ENCODE measurements at regions not wholly inside any gene's neighbourhood (a gene's known extent, or its start where the extent isn't known, plus 50 kb on each side); places are given as distances from the start of the nearest gene placed in this dataset.

DNA sequence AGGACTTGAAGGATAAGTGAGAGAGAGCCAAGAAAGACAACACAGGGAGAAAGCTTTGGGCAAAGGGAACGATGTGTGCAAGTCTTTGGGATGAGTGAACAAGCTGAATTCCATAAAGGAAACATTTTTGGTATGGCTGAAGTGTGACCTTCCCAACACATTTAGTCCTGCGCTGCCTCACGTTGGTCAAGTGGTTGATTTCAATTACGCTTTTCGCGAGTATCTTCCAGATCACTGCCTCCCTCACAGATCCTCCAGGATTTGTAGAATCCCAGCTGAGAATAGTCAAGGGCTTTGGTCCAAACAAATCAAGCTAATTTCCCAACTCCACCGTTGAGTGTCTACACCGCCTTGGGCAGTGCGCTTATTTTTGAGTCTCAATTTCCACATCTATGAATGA, 338.4 kb upstream of the ADAMTS9 start:
- H3K4me1 ChIP-seq (ENCODE audit: control insufficient read depth, insufficient read depth, low read length, poor library complexity, severe bottlenecking) = peaks cover 9% of the 10 kb centered on the region
- H3K9me3 ChIP-seq (ENCODE audit: control insufficient read depth, low read length) = no peaks in the 10 kb centered on the region
- no peak overlapping the region for H3K27ac ChIP-seq (ENCODE audit: low read depth, low read length, severe bottlenecking)
- no peak overlapping the region for H3K4me3 ChIP-seq (ENCODE audit: extremely low read depth, insufficient read depth, low read length, poor library complexity, severe bottlenecking)
- H3K36me3 ChIP-seq (ENCODE audit: control insufficient read depth, insufficient read depth, low read length) = no peaks in the 10 kb centered on the region
- WGBS, 2 experiments (ENCODE audit: insufficient coverage in 2 of 2) = 93% methylated on average over 6 of the region's 9 CpGs

DNA sequence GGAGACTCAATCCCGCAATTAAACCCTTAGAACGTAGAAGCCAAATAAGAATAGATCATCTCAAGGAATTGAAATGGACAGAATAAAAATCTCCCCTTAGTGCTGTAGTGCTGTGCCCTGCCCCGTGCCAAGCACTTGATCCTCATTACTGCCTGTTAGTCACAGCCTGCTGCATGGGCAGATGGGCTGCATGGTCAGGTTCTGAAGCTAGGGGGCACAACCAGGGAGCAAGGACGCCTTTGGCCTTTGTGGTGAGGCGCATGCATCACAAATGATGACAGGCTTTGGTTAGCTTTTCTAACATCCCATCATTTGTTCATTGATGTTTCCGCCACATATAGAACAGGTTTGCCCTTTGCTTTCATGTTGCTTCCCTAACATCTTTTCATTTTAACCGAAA, 336.3 kb upstream of the ADAMTS9 start:
- Histone ChIP-seq H3K4me3 (ENCODE audit: extremely low read depth, insufficient read depth, low read length, poor library complexity, severe bottlenecking) (no peak overlapping the region), H3K4me1 (ENCODE audit: control insufficient read depth, insufficient read depth, low read length, poor library complexity, severe bottlenecking) (peaks cover 6% of the 10 kb centered on the region), H3K27ac (ENCODE audit: low read depth, low read length, severe bottlenecking) (no peak overlapping the region), H3K9me3 (ENCODE audit: control insufficient read depth, low read length) (no peaks in the 10 kb centered on the region), H3K36me3 (ENCODE audit: control insufficient read depth, insufficient read depth, low read length) (no peaks in the 10 kb centered on the region)
- 92 to 94% methylated on average over 5 to 6 of the region's 7 CpGs for WGBS, 2 experiments (ENCODE audit: insufficient coverage in 2 of 2)

DNA sequence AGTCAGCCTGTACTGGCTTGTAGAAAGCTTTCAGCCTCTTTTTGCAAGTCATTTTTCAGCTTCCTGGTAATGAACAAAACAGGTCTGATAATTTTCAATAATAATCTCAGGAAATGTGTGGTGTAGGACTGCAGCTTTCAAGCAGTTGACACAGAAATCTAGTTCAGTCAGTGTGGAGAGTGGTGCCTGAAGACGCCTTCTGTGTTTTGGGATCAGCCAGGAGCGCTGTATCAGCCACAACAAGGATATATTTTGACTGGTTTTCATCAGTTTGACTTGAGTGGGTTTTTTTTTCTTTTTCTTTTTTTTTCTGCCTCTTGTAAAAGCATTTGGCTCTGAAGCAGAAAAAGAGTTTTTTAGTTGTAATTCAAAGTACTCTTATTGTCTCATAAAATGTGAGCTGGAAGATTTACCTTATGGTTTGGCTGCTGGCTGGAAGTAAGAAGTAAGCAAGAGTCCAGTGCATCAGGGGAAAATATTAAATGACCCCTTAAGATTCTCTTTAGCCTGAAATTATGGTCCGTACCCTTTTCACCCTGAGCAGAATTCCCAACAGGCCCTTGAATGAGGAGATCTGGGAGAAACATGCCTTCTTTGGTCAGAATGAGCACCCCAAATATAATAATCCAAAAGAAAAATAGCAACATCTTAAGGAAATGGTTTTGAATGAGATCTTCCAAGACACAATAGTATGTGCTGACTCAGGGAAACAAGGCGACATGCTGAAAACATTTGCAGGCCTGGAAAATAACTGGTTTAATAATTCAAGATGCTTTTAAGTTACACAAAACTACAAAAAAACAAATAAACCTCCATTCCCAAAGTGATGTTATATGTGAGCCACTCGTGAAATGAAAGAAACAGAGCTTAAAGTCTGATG, 332.7 kb upstream of the ADAMTS9 start:
- Histone ChIP-seq H3K36me3 (ENCODE audit: control insufficient read depth, insufficient read depth, low read length) (no peaks in the 10 kb centered on the region), H3K9me3 (ENCODE audit: control insufficient read depth, low read length) (no peaks in the 10 kb centered on the region), H3K4me3 (ENCODE audit: extremely low read depth, insufficient read depth, low read length, poor library complexity, severe bottlenecking) (no peak overlapping the region), H3K4me1 (ENCODE audit: control insufficient read depth, insufficient read depth, low read length, poor library complexity, severe bottlenecking) (peaks cover 12% of the 10 kb centered on the region), H3K27ac (ENCODE audit: low read depth, low read length, severe bottlenecking) (peak overlapping the region; percentile 41)
- 100% methylated on average over 2 of the region's 5 CpGs; no CpG with 5 or more reads in 1 of the 2 experiments for WGBS, 2 experiments (ENCODE audit: insufficient coverage in 2 of 2)

DNA sequence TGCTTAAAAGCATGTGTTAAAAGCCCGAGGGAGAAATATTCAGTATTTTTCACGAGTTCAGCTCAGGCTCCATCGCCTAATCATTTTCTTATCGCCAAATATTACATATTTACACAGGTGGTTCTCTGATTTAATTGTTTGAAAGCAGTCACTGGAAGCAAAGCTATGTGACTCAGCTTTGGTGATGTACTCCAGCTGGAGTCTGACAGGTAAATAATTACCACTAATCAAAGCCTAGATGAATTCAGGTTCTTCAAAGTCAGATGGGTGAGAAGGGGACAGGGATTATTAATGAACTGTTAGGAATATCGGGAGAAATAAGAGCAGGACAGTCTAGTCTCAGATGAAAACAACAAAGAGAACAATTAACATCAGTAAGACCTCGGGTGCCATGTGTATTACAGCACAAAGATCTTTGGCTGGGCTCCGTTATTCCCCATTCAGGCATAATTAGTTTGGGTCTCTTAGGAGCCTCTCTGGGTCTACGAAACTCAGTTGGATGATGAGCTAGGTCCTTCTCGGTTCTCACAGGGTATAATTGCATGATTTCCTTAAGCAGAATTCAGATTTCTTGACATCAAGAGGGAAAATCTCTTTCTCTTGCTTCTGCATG, 331.7 kb upstream of the ADAMTS9 start:
- WGBS, 2 experiments (ENCODE audit: insufficient coverage in 2 of 2) = 81% methylated on average over 5 of the region's 9 CpGs; no CpG with 5 or more reads in 1 of the 2 experiments
- Histone ChIP-seq H3K9me3 (ENCODE audit: control insufficient read depth, low read length) (no peaks in the 10 kb centered on the region), H3K4me1 (ENCODE audit: control insufficient read depth, insufficient read depth, low read length, poor library complexity, severe bottlenecking) (peaks cover 12% of the 10 kb centered on the region), H3K4me3 (ENCODE audit: extremely low read depth, insufficient read depth, low read length, poor library complexity, severe bottlenecking) (no peak overlapping the region), H3K36me3 (ENCODE audit: control insufficient read depth, insufficient read depth, low read length) (no peaks in the 10 kb centered on the region), H3K27ac (ENCODE audit: low read depth, low read length, severe bottlenecking) (no peak overlapping the region)

DNA sequence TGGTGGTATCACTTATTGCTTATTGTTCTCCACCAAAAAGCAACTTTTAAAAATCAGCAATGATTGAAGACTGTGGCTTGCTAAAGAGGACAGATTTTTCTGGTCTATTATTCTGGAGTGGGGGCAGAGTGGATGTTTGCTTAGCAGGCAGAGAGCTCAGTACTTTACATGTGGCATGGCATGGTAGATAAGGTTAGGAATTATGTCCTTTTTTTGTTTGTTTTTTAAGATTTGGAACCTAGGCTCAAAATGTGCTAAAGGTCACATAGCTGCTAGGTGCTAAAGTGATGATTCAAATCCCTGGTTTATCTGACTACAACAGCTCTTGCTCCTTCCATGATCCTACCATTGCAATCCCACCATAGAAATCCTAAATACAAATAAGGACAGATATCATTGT, 331.0 kb upstream of the ADAMTS9 start:
- Histone ChIP-seq H3K4me1 (ENCODE audit: control insufficient read depth, insufficient read depth, low read length, poor library complexity, severe bottlenecking) (peaks cover 12% of the 10 kb centered on the region), H3K4me3 (ENCODE audit: extremely low read depth, insufficient read depth, low read length, poor library complexity, severe bottlenecking) (no peak overlapping the region), H3K36me3 (ENCODE audit: control insufficient read depth, insufficient read depth, low read length) (no peaks in the 10 kb centered on the region), H3K27ac (ENCODE audit: low read depth, low read length, severe bottlenecking) (no peak overlapping the region), H3K9me3 (ENCODE audit: control insufficient read depth, low read length) (peaks cover under 1% of the 10 kb centered on the region)

DNA sequence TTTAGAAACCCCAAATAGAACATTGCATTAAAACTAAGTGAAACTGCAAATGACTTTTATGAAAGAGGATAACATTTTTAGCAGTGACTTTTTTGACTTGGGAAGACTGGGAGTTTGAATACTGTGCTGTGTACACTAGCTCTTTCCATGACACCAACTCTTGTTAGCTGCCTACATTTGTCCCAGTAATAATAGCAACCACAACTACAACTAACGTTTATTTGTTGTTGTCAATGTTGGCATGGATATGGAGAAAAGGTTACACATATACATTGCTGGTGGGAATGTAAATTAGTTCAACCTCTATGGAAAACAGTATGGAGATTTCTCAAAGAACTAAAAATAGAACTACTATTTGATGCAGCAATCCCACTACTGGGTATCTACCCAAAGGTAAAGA, 329.6 kb upstream of the ADAMTS9 start:
- no CpG with 5 or more reads among the region's 1 CpG for WGBS, 2 experiments (ENCODE audit: insufficient coverage in 2 of 2)

DNA sequence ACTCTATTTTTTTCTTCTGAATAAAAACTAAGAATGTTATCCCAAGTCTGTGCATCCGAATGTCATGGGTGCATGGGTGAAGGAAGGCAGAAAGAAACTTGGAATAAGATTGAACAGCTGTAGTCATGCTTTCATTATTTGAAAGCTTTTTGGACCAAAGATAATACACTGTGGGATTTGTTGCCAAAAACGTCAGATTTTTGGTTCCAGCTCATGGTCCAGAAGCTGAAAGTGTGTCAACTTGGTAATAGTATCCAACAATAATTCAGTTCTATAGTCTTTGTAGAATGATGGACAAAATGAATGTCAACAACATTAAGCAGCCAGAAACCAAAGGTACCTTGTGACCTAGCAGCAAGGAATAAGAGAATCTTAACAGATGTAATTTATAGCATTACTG, 327.9 kb upstream of the ADAMTS9 start:
- WGBS, 2 experiments (ENCODE audit: insufficient coverage in 2 of 2) = 60 to 100% methylated on average over 1 of the region's 2 CpGs
- no peak overlapping the region for H3K4me3 ChIP-seq (ENCODE audit: extremely low read depth, insufficient read depth, low read length, poor library complexity, severe bottlenecking)
- H3K36me3 ChIP-seq (ENCODE audit: control insufficient read depth, insufficient read depth, low read length) = no peaks in the 10 kb centered on the region
- H3K4me1 ChIP-seq (ENCODE audit: control insufficient read depth, insufficient read depth, low read length, poor library complexity, severe bottlenecking) = peaks cover 12% of the 10 kb centered on the region
- no peak overlapping the region for H3K27ac ChIP-seq (ENCODE audit: low read depth, low read length, severe bottlenecking)
- H3K9me3 ChIP-seq (ENCODE audit: control insufficient read depth, low read length) = peaks cover 5% of the 10 kb centered on the region

More for the DNA sequence above, 329.6 kb upstream of the ADAMTS9 start:
- Histone ChIP-seq H3K36me3 (ENCODE audit: control insufficient read depth, insufficient read depth, low read length) (no peaks in the 10 kb centered on the region), H3K9me3 (ENCODE audit: control insufficient read depth, low read length) (peaks cover 5% of the 10 kb centered on the region), H3K4me3 (ENCODE audit: extremely low read depth, insufficient read depth, low read length, poor library complexity, severe bottlenecking) (no peak overlapping the region), H3K27ac (ENCODE audit: low read depth, low read length, severe bottlenecking) (no peak overlapping the region), H3K4me1 (ENCODE audit: control insufficient read depth, insufficient read depth, low read length, poor library complexity, severe bottlenecking) (peaks cover 12% of the 10 kb centered on the region)

DNA sequence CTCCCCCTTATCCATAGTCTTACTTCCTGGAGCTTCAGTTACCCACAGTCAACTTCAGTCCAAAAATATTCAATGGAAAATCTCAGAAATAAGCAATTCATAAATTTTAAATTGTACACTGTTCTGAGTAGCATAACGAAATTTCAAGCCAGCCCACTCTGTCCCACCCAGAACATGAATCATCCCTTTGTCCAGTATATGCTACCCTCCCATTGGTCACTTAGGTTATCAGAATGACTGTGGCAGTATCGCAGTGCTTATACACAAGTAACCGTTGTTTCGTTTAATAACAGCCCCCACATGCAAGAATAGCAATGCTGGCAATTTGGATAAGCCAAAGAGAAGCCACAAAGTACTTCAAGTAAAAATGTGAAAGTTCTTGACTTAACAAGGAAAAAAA, 325.3 kb upstream of the ADAMTS9 start:
- H3K27ac ChIP-seq (ENCODE audit: low read depth, low read length, severe bottlenecking) = no peak overlapping the region
- WGBS, 2 experiments (ENCODE audit: insufficient coverage in 2 of 2) = 93 to 100% methylated on average over 3 of the region's 4 CpGs

DNA sequence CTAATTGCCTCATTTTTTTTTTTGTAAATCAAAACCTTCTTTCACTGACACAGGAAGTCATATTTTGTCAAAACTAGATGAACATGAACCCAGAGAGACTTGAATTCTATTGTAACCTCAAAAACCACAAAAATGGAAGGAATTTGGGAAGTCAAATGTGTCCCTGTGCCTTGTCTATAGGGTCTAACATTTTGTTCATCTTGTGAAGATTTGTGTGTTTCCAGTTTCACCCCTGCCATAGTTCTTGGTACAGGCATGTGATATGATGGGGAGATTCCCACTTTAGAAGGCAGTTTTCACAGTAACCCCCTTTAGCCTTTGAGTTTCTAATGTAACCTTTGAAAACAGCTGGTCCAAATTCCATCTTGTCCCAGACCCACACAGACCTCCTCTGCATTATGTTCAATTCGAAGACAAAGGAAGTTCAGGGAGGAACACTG, 318.5 kb upstream of the ADAMTS9 start:
- H3K4me3 ChIP-seq (ENCODE audit: extremely low read depth, insufficient read depth, low read length, poor library complexity, severe bottlenecking) = no peak overlapping the region
- peaks cover 23% of the 10 kb centered on the region for H3K4me1 ChIP-seq (ENCODE audit: control insufficient read depth, insufficient read depth, low read length, poor library complexity, severe bottlenecking)
- peak overlapping the region; percentile 55 for H3K27ac ChIP-seq (ENCODE audit: low read depth, low read length, severe bottlenecking)
- WGBS, 2 experiments (ENCODE audit: insufficient coverage in 2 of 2) = no CpG with 5 or more reads among the region's 1 CpG
- H3K36me3 ChIP-seq (ENCODE audit: control insufficient read depth, insufficient read depth, low read length) = no peaks in the 10 kb centered on the region
- H3K9me3 ChIP-seq (ENCODE audit: control insufficient read depth, low read length) = no peaks in the 10 kb centered on the region

More for the DNA sequence above, 325.3 kb upstream of the ADAMTS9 start:
- Histone ChIP-seq H3K36me3 (ENCODE audit: control insufficient read depth, insufficient read depth, low read length) (no peaks in the 10 kb centered on the region), H3K4me1 (ENCODE audit: control insufficient read depth, insufficient read depth, low read length, poor library complexity, severe bottlenecking) (no peaks in the 10 kb centered on the region), H3K4me3 (ENCODE audit: extremely low read depth, insufficient read depth, low read length, poor library complexity, severe bottlenecking) (no peak overlapping the region), H3K9me3 (ENCODE audit: control insufficient read depth, low read length) (peaks cover 5% of the 10 kb centered on the region)

DNA sequence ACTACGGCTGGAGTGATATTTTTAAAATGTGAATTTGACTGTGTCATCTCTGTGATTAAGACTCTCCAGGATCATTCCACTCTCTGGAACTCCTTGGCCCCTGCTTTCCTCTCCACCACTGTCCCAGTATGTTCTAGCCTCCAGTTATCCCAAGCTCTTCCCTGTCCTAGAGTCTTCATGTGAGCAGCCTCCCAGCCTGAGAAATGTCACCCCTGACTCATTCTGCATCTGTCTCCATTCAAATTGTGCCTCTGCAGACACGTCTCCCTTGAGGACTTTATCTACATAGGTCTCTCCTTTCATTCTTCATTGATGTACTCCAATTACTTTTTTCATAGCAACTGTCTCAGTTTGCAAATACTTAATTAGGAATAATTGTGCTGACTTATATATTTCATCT, 317.7 kb upstream of the ADAMTS9 start:
- peaks cover 23% of the 10 kb centered on the region for H3K4me1 ChIP-seq (ENCODE audit: control insufficient read depth, insufficient read depth, low read length, poor library complexity, severe bottlenecking)
- H3K27ac ChIP-seq (ENCODE audit: low read depth, low read length, severe bottlenecking) = peak overlapping the region; percentile 55
- no peaks in the 10 kb centered on the region for H3K36me3 ChIP-seq (ENCODE audit: control insufficient read depth, insufficient read depth, low read length)
- no peaks in the 10 kb centered on the region for H3K9me3 ChIP-seq (ENCODE audit: control insufficient read depth, low read length)
- 43 to 70% methylated on average over 1 of the region's 2 CpGs for WGBS, 2 experiments (ENCODE audit: insufficient coverage in 2 of 2)
- no peak overlapping the region for H3K4me3 ChIP-seq (ENCODE audit: extremely low read depth, insufficient read depth, low read length, poor library complexity, severe bottlenecking)

DNA sequence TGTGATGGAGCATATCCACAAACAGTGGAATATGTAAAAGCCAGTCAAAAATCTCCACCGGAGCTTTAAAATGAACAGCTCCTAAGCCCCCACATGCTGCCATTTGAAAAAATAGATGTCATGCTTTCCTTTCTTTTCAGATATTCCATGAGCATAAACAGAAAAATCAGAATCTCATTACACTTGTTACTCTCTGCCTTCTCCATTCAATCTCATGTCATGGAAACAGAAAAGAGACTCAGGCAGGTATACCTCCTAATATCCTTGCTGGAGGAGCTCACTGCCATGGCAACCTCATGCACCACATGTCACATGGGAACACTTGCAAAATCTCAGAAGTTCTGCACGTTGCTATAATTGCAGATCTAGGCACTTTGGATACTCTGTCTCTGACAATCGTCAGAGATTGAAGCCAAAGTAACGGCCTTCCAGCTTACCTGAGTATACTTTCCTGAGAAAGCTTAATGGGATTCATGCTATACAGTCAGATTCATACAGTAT, 317.0 kb upstream of the ADAMTS9 start:
- H3K9me3 ChIP-seq (ENCODE audit: control insufficient read depth, low read length) = no peaks in the 10 kb centered on the region
- WGBS, 2 experiments (ENCODE audit: insufficient coverage in 2 of 2) = 86 to 91% methylated on average over 3 of the region's 4 CpGs
- H3K27ac ChIP-seq (ENCODE audit: low read depth, low read length, severe bottlenecking) = no peak overlapping the region
- no peaks in the 10 kb centered on the region for H3K36me3 ChIP-seq (ENCODE audit: control insufficient read depth, insufficient read depth, low read length)
- no peak overlapping the region for H3K4me3 ChIP-seq (ENCODE audit: extremely low read depth, insufficient read depth, low read length, poor library complexity, severe bottlenecking)
- peaks cover 23% of the 10 kb centered on the region for H3K4me1 ChIP-seq (ENCODE audit: control insufficient read depth, insufficient read depth, low read length, poor library complexity, severe bottlenecking)
